ENCODE measurements at regions not wholly inside any gene's neighbourhood (a gene's known extent, or its start where the extent isn't known, plus 50 kb on each side); places are given as distances from the start of the nearest gene placed in this dataset.

GRCh38 chr13:22980936-22981335, 199.8 kb upstream of the SGCG start:
- no peak for TF ChIP-seq EZH2 (IDR thresholded peaks at IDR 0.05; ENCODE audit: borderline replicate concordance, low read length)
- no peak for TF ChIP-seq CTCF (IDR thresholded peaks at IDR 0.05; ENCODE audit: low read length)
